ENCODE measurements at regions not wholly inside any gene's neighbourhood (a gene's known extent, or its start where the extent isn't known, plus 50 kb on each side); places are given as distances from the start of the nearest gene placed in this dataset.

DNA sequence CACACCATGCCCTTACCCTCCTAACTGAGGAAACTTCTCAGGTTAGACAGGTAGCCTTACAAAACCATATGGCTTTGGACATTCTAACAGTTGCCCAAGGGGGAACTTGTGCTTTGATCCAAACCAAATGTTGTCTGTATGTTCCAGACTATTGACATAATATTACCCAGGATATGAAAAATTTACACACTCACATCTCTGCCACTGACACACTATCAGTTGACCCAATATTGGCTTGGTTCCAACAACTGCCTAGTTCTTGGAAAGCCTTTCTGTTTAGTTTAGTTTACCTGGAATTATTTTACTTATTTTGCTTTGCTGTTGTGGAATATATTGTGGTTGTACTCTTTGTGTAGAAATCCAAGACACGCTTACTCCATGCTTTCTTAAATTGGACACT lies 178.4 kb downstream of the RNF152 start:
- no peak overlapping the region for H3T11ph ChIP-seq (ENCODE audit: low read length)
- peaks cover 0 to 4% (median 0%) of the 10 kb centered on the region in 3 experiments; a peak in 2 of 7 replicates for H3K36me3 Mint-ChIP-seq (ENCODE audit: insufficient read depth in 1 of 3, low read depth in 3 of 3)
- no peak overlapping the region for H4K8ac ChIP-seq (replicated peaks; ENCODE audit: insufficient read length, low read depth, low read length)
- no peaks in the 10 kb centered on the region for H4K20me1 ChIP-seq (ENCODE audit: control insufficient read depth, insufficient read depth, insufficient read length)
- no peaks in the 10 kb centered on the region for H3K9me3 ChIP-seq (ENCODE audit: control insufficient read depth, low read depth, low read length)
- no peak overlapping the region for H2AK5ac ChIP-seq (ENCODE audit: insufficient read length, low read length)
- no peak overlapping the region for H3K4me3 Mint-ChIP-seq
- H3K23ac ChIP-seq (ENCODE audit: insufficient read length, low read depth, low read length): no peak overlapping the region
- H3K27ac ChIP-seq (ENCODE audit: insufficient read length, low read depth, low read length): no peak overlapping the region
- no CpG with 5 or more reads among the region's 1 CpG for WGBS (ENCODE audit: extremely low coverage, insufficient read length, low lambda C conversion rate)
- H3K27ac Mint-ChIP-seq: no peak overlapping the region
- no peaks in the 10 kb centered on the region for H3K79me2 ChIP-seq (ENCODE audit: insufficient read depth, low read length)
- H2AFZ ChIP-seq (ENCODE audit: low read length): no peak overlapping the region
- H2BK120ac ChIP-seq (ENCODE audit: low read depth, low read length, poor library complexity, severe bottlenecking): no peak overlapping the region
- H4K5ac ChIP-seq (ENCODE audit: insufficient read length, low read depth, low read length): no peak overlapping the region
- peaks cover 0 to 7% of the 10 kb centered on the region in 2 experiments; a peak in 1 of 5 replicates for H3K9me3 Mint-ChIP-seq
- H3K18ac ChIP-seq (ENCODE audit: insufficient read length, low read depth, low read length): no peak overlapping the region
- H3K4me1 Mint-ChIP-seq: peaks cover 10 to 11% of the 10 kb centered on the region in 2 experiments
- no peak overlapping the region for H3K4ac ChIP-seq (ENCODE audit: low read depth, low read length)
- no peak for DNase-seq
- H3K27me3 Mint-ChIP-seq (ENCODE audit: low read depth): peaks cover 2% of the 10 kb centered on the region; the same call in 1 of the 2 replicates
- H3K23me2 ChIP-seq (ENCODE audit: insufficient read length, low read depth, low read length, poor library complexity, severe bottlenecking): no peaks in the 10 kb centered on the region
- H3K56ac ChIP-seq (ENCODE audit: insufficient read length, low read depth, low read length): no peak overlapping the region
- H2BK5ac ChIP-seq (ENCODE audit: insufficient read length, low read length): no peak overlapping the region
- H4K91ac ChIP-seq (ENCODE audit: insufficient read length, low read depth, low read length): no peak overlapping the region
- no peak overlapping the region for H2BK20ac ChIP-seq (ENCODE audit: low read depth, low read length, poor library complexity, severe bottlenecking)
- H3K27me3 ChIP-seq (ENCODE audit: insufficient read depth, low read length): no peaks in the 10 kb centered on the region
- H3K4me2 ChIP-seq (ENCODE audit: insufficient read depth, insufficient read length, low read length): no peak overlapping the region
- TF ChIP-seq, protein P1, sequence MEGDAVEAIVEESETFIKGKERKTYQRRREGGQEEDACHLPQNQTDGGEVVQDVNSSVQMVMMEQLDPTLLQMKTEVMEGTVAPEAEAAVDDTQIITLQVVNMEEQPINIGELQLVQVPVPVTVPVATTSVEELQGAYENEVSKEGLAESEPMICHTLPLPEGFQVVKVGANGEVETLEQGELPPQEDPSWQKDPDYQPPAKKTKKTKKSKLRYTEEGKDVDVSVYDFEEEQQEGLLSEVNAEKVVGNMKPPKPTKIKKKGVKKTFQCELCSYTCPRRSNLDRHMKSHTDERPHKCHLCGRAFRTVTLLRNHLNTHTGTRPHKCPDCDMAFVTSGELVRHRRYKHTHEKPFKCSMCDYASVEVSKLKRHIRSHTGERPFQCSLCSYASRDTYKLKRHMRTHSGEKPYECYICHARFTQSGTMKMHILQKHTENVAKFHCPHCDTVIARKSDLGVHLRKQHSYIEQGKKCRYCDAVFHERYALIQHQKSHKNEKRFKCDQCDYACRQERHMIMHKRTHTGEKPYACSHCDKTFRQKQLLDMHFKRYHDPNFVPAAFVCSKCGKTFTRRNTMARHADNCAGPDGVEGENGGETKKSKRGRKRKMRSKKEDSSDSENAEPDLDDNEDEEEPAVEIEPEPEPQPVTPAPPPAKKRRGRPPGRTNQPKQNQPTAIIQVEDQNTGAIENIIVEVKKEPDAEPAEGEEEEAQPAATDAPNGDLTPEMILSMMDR (conservative IDR thresholded peaks at IDR 0.05): no peak
- H3K79me1 ChIP-seq (ENCODE audit: insufficient read depth, low read depth, low read length, poor library complexity, severe bottlenecking): no peaks in the 10 kb centered on the region
- no peak overlapping the region for H2BK12ac ChIP-seq (ENCODE audit: insufficient read length, low read depth, low read length)
- H3K9ac ChIP-seq (ENCODE audit: extremely low read depth, insufficient read length, low read length): no peak overlapping the region
- no peaks in the 10 kb centered on the region; the same call in 1 of the 2 replicates for H3K4me1 ChIP-seq (ENCODE audit: insufficient read depth, low read length)
- no peak overlapping the region for H3K14ac ChIP-seq (ENCODE audit: insufficient read depth, low read length)
- no peak overlapping the region for H2BK15ac ChIP-seq (ENCODE audit: low read depth, low read length)
